IMR-90 (cell line): ENCODE measurements at regions not wholly inside any gene's neighbourhood (a gene's known extent, or its start where the extent isn't known, plus 50 kb on each side); places are given as distances from the start of the nearest gene placed in this dataset.

Experiments
- BHLHE40 ChIP-seq: fragments of 150-350 bp; IDR thresholded peaks from 2 replicates; pipeline ENCODE4 v1.6.1; 2016; ENCODE audit warnings: mild to moderate bottlenecking, low read depth, low read length
- CEBPB ChIP-seq: IDR thresholded peaks from 2 replicates; pipeline ENCODE4 v1.6.1; 2012; ENCODE audit warnings: low read depth, low read length, improper control_type of control experiment
- FOS ChIP-seq: fragments of 150-350 bp; IDR thresholded peaks from 2 replicates; pipeline ENCODE4 v1.6.1; 2016; ENCODE audit warnings: low read depth, low read length
- MAFK ChIP-seq: IDR thresholded peaks from 2 replicates; pipeline ENCODE4 v1.6.1; 2012; ENCODE audit warnings: low read depth, low read length, improper control_type of control experiment
- MXI1 ChIP-seq: IDR thresholded peaks from 2 replicates; pipeline ENCODE4 v1.6.1; 2012; ENCODE audit warnings: low read depth, mild to moderate bottlenecking, low read length, moderate library complexity, borderline replicate concordance
- NFE2L2 ChIP-seq: fragments of 150-350 bp; IDR thresholded peaks from 2 replicates; pipeline ENCODE4 v1.6.1; 2016; ENCODE audit warnings: low read depth, mild to moderate bottlenecking, low read length
- POLR2A ChIP-seq: IDR thresholded peaks from 2 replicates; pipeline ENCODE4 v1.6.1; 2012; ENCODE audit warnings: mild to moderate bottlenecking, low read depth, low read length
- RAD21 ChIP-seq: IDR thresholded peaks from 2 replicates; pipeline ENCODE4 v1.6.1; 2012; ENCODE audit warnings: low read length, improper control_type of control experiment
- RCOR1 ChIP-seq: IDR thresholded peaks from 2 replicates; pipeline ENCODE4 v1.6.1; 2012; ENCODE audit warnings: mild to moderate bottlenecking, low read length, improper control_type of control experiment; ENCODE audit not compliant: insufficient replicate concordance
- SMC3 ChIP-seq: fragments of 150-350 bp; IDR thresholded peaks from 2 replicates; pipeline ENCODE4 v1.6.1; 2016; ENCODE audit warnings: low read depth, mild to moderate bottlenecking, antibody characterized with exemption, low read length, moderate library complexity
- TF ChIP-seq, protein P1 (sequence below): conservative IDR thresholded peaks from 2 replicates; pipeline ENCODE4 v1.5.1; 2012; ENCODE audit warnings: mild to moderate bottlenecking, low read depth, low read length, improper control_type of control experiment
- TF ChIP-seq, protein P2 (sequence below): fragments of 150-350 bp; IDR thresholded peaks from 2 replicates; pipeline ENCODE4 v1.6.1; 2016; ENCODE audit warnings: low read depth, mild to moderate bottlenecking, low read length, moderate library complexity, borderline replicate concordance
- TF ChIP-seq, protein P3 (sequence below): fragments of 150-350 bp; IDR thresholded peaks from 2 replicates; pipeline ENCODE4 v1.6.1; 2017; ENCODE audit warnings: mild to moderate bottlenecking, antibody characterized with exemption, low read length, low read depth

DNA sequence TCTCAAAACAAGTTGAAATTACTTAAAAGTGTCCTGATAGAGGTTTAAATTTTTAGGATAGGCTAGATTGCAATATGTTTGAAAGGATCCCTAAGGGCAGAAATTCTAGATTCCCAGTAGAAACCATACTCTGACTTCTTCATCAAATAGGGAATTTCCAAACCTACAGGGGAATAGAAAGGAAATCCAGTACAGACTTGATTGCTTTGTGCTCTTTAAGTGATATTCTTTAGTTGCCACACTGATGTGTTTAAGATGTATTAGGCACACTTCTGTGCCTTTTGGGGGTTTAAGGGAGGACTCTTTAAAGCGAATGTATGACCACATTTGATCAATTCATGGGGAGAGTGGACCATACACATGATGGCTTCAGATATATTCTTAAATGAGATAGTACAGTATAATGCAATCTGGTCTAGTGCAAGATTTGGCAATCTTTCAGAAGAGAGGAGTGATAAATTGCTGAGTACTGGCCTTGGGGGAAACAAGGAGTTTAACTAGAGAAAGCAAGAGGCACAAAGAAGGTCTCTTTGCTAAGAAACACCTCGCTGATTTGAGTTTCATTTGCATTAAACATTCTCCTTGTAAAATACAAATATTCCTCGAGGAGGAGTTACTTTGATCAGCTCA is 268.8 kb upstream of the NR5A2 start:
- TF ChIP-seq, protein P1, sequence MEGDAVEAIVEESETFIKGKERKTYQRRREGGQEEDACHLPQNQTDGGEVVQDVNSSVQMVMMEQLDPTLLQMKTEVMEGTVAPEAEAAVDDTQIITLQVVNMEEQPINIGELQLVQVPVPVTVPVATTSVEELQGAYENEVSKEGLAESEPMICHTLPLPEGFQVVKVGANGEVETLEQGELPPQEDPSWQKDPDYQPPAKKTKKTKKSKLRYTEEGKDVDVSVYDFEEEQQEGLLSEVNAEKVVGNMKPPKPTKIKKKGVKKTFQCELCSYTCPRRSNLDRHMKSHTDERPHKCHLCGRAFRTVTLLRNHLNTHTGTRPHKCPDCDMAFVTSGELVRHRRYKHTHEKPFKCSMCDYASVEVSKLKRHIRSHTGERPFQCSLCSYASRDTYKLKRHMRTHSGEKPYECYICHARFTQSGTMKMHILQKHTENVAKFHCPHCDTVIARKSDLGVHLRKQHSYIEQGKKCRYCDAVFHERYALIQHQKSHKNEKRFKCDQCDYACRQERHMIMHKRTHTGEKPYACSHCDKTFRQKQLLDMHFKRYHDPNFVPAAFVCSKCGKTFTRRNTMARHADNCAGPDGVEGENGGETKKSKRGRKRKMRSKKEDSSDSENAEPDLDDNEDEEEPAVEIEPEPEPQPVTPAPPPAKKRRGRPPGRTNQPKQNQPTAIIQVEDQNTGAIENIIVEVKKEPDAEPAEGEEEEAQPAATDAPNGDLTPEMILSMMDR = no peak
- TF ChIP-seq POLR2A (no peak), FOS (no peak), CEBPB (no peak), RAD21 (no peak), MXI1 (no peak), MAFK (no peak), SMC3 (no peak), NFE2L2 (no peak), RCOR1 (no peak), BHLHE40 (no peak)
- TF ChIP-seq, protein P2, sequence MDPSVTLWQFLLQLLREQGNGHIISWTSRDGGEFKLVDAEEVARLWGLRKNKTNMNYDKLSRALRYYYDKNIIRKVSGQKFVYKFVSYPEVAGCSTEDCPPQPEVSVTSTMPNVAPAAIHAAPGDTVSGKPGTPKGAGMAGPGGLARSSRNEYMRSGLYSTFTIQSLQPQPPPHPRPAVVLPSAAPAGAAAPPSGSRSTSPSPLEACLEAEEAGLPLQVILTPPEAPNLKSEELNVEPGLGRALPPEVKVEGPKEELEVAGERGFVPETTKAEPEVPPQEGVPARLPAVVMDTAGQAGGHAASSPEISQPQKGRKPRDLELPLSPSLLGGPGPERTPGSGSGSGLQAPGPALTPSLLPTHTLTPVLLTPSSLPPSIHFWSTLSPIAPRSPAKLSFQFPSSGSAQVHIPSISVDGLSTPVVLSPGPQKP = no peak
- TF ChIP-seq, protein P3, sequence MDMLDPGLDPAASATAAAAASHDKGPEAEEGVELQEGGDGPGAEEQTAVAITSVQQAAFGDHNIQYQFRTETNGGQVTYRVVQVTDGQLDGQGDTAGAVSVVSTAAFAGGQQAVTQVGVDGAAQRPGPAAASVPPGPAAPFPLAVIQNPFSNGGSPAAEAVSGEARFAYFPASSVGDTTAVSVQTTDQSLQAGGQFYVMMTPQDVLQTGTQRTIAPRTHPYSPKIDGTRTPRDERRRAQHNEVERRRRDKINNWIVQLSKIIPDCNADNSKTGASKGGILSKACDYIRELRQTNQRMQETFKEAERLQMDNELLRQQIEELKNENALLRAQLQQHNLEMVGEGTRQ = no peak
